ENCODE measurements at regions not wholly inside any gene's neighbourhood (a gene's known extent, or its start where the extent isn't known, plus 50 kb on each side); places are given as distances from the start of the nearest gene placed in this dataset.

GRCh38 chr12:93009533-93009932 lies 80.4 kb upstream of the EEA1 start:
- TF ChIP-seq CTCF (IDR thresholded peaks at IDR 0.05 in 8 of 11, conservative IDR thresholded peaks at IDR 0.05 in 3 of 11) (no peak), POLR2A (IDR thresholded peaks at IDR 0.05) (no peak)

All from spleen (tissue), 7 donors.